Embryonic facial prominence (tissue), 1 donor: ENCODE measurements at regions not wholly inside any gene's neighbourhood (a gene's known extent, or its start where the extent isn't known, plus 50 kb on each side); places are given as distances from the start of the nearest gene placed in this dataset.

ENCODE experiments used
- DNase-seq: peaks from one replicate; pipeline ENCODE4 v3.0.0-alpha.2; 2016; ENCODE audit errors: extremely low spot score

GRCh38 chr2:150787353-150788093 lies 300.1 kb upstream of the RND3 start:
- no peak for DNase-seq

GRCh38 chr2:150784389-150784788 lies 296.9 kb upstream of the RND3 start:
- DNase-seq: no peak

DNA sequence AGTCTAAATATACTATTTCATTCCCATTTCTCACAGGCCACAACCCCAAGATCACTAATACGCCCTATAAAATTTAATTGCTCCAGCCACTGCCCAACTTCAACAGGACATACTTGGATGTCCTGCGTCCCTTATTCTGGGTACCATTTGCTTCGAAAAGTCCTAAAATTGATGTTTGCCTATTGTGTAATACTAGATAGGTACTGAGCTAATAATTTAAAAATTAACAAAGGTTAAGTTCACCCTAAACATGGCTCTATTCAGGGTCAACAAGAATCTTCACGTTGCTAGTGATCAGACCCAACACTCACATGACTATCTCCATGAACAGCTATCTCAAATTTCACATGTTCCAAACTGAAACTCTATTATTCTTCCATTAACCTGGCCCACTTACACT lies 296.4 kb upstream of the RND3 start:
- no peak for DNase-seq

DNA sequence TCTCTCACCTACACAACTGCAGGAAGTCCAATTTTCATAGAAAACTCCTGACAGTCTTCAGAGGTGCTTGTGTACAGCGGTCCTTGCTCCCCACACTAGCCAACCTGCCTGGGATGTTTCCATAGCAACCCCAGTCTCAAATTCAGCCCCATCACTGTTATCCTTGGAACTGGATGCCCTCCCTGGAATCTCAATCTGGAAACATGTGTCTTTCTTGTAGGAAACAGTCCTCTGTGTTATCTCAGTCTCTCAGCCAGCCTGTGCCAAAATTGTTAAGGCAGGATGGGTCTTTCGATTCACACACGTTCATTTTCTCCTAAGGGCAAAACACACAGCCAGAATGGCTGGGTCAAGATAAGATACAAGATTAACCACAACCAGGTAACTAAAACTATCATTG lies 295.5 kb upstream of the RND3 start:
- DNase-seq: no peak

DNA sequence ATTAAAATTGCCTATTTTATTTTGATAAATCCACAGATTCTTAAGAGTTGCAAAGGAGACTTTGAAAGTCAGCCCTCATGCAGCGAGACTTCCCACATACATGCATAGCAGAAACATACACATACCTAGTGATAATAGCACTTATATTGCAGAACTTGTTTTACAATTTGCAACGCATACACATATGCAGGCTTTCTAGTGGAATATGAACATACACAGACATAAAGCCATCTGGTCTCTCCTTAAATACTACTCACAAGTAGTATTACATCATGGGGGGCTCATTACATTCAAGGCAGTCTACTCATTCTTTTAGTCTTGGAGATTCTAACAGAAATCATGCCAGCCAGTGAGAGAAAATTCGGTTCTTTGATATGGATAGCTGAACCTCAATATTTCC lies 295.1 kb upstream of the RND3 start:
- no peak for DNase-seq

DNA sequence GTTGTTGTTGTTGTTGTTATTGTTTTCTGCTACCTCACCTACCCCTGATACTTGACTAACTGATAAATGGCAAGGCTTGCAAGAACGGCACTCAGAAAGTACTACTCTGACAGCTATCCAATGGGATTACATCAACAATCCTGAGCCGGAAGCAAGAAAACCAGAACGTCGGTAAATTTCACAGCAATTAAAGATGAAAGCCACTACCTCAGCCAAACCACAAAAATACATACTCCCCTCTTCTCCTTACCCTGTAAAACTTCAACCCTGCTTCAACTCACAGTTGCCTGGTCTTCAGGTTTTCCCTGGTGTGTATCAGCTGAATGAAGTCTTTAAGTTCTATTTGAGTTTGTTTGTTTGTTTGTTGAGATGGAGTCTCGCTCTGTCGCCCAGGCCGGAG lies 293.7 kb upstream of the RND3 start:
- no peak for DNase-seq

DNA sequence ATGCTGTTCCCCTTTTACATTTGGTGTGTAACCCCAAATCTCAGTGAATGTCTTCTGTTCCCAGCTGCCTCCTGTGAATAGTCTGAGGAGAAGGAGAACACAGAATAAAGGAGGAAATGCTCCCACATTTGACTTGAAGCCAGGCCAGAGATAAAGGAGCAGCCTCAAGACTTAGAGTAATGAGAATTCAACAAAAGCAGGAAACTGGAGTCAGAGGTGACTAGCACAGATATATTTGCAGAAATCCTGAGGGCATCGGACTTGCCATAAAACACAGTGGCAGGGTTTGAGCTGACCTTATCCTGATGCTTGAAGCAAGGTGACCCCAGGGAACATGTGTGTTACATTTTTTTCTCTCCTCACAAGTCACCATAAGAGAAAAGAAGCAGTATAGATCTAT lies 291.4 kb upstream of the RND3 start:
- no peak for DNase-seq

GRCh38 chr2:150769421-150769820 lies 282.0 kb upstream of the RND3 start:
- no peak for DNase-seq

- no peak for DNase-seq
These were observed 280.7 kb upstream of the RND3 start for GRCh38 chr2:150767991-150768746.

- no peak for DNase-seq
These were observed 275.1 kb upstream of the RND3 start for GRCh38 chr2:150762571-150762970.

GRCh38 chr2:150759531-150759930 lies 272.1 kb upstream of the RND3 start:
- DNase-seq: no peak

GRCh38 chr2:150759106-150759505 lies 271.6 kb upstream of the RND3 start:
- DNase-seq: no peak

- no peak for DNase-seq
These were observed 264.8 kb upstream of the RND3 start for GRCh38 chr2:150752229-150752628.

- DNase-seq: no peak
These were observed 263.3 kb upstream of the RND3 start for GRCh38 chr2:150750720-150751119.

- no peak for DNase-seq
These were observed 254.6 kb upstream of the RND3 start for GRCh38 chr2:150742094-150742493.

- DNase-seq: no peak
These were observed 248.5 kb upstream of the RND3 start for GRCh38 chr2:150735894-150736498.

DNA sequence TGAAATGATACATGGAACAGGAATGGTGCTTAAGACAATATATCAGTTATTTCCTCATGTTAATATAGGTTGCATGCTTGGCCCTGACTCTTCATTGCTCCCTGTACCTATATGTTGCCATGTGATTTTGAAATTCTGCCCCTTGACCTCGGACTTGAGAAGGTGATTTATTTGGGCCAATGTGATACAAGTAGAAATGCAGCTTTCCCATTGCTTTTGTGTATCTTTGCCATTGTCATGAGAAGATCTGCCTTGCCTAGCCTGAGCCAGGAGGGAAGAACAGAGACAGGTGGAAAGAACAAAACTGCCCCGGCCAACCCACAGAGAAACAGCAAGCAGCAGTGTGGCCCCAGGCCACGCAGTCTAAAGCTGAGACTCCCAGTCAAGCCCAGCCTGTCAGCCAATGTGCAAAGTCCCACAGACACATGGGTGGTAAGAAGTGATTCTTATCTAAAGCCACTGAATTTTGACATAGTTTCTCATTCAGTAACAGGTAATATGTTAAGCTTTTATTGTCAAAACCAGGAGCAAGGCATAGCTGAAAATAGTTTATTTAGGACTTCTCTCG lies 245.7 kb upstream of the RND3 start:
- no peak for DNase-seq

DNA sequence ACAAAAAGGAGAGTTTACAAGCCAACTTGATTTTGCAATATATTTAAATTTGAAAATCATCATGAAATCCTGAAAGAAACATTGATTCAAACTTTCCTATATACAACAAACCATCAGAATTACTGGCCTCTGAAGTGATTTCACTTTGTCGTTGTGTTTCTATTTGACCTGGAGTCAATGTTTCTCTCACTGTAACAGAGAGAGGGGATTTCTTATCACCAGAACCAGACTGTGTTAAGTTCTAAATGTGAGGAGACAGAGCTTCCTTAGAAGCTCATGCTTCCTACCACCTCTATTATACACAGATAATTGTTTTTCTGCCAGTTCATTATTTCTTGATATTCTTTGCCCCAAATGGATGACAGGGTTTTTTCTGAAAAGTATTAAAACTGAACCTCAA lies 245.0 kb upstream of the RND3 start:
- no peak for DNase-seq

GRCh38 chr2:150732064-150732463 lies 244.6 kb upstream of the RND3 start:
- DNase-seq: no peak

DNA sequence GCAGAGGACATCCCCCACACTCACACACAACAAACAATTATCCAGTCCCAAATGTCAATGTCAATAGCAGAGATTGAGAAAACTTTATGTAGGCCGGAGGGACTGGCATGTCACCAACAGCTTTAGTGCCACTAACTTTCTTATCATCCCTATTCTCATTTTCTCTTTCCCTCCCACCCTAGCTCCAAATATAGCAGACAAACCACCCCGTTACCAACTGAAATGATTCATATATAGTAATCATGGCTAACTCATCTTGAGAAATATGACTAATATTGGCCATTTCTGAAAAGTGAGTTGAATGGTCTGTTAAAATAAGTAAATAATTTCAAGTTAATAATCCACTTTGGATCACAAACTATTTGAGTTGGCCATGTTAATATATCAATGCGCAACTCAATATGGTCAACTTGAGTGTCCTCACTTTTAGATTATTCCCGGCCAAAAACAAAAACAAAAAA lies 242.1 kb upstream of the RND3 start:
- DNase-seq: no peak

- DNase-seq: no peak
These were observed 230.8 kb upstream of the RND3 start for GRCh38 chr2:150718280-150718679.

DNA sequence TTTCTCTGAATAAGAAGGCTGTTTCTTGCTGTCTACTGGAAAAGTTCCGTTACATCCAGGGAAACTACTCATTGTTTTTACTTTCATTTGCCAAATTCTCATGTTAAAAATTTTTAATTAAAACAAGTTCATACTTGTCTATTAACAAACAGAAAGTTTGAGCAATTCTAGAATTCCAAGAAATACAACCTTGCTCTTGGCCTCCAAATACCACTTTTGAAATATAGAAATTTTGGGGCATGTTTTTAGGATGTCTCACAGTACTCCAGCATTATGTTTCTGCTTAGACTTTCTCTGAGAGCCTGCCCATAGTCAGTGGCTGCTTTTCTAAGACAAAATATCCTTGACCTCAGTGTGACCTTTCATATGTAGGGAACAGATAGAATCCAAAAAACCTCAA lies 228.7 kb upstream of the RND3 start:
- no peak for DNase-seq

- no peak for DNase-seq
These were observed 228.0 kb upstream of the RND3 start for GRCh38 chr2:150715501-150715900.
